Fibroblast of skin of right biceps (primary cell): ENCODE measurements at regions not wholly inside any gene's neighbourhood (a gene's known extent, or its start where the extent isn't known, plus 50 kb on each side); places are given as distances from the start of the nearest gene placed in this dataset.
"Not testable (repeated sequence)": the region's sequence is repeated elsewhere in the genome, so short reads cannot be mapped to it uniquely, and the experiment has no call there.

Source experiments
- DNase-seq: peaks from one replicate; pipeline ENCODE4 v3.0.0-alpha.2; 2013

DNA sequence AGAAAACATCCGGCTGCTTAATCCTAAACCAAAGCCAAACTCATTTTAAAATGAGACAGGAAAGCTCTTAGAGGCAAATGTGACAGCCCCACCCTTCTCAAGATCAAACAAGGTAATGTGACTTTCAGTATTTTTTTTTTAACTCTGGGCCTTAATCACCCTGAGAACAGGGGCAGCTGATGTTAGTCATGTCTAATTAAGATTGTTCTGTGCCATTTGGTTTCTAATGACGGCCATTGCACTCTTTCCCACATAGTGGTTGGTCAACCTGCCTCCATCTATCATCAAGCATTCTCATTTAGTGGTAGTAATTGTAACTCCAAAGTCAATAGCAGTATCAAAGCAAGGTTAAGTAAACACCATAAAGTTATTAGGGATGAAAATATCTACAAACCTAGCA, 191.6 kb upstream of the EXOC2 start:
- no peak for DNase-seq

DNA sequence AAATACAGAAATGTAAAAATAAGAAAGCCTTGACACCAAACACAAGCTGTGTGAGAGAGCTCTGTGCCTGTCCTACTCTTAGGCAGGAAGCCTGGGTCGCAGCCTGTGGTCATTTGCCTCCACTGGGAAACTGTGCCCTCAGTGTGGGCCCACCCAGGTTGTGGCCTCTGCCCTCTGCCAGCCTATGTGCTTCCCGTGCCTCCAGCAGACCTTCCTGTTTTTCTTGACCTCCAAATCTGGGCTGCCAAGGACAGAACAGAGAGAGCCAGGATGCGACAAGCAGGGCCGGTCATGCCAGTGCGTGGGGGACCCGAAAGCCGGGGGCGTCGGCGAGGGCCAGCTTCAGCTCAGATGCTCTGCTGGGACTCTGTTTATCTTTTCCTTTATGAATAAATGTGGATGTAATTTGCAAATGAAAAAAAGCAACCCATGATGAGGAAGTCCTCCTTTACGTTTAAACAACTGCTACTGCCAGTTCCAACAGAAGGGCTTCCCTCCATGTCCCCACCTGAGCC, 189.2 kb upstream of the EXOC2 start:
- DNase-seq, result no peak

DNA sequence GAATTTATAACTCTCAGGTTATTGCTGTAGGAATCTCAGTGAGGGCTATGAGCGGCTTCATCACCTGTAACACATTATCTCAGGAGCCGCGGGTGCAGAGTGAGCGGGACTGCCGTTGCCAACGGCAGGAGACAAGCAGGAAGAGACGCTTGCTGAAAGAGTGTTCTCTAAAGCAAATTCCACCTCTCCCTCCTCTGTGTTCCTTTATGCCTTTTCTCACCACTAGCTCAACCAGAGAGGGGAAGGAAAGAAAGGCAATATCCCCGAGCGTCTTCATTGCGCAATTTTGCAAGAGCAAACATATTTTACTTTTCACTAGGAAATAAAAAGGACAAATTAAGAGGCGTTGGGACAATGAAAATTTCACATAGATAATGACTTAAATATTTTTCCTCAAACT, 185.2 kb upstream of the EXOC2 start:
- DNase-seq, result no peak

DNA sequence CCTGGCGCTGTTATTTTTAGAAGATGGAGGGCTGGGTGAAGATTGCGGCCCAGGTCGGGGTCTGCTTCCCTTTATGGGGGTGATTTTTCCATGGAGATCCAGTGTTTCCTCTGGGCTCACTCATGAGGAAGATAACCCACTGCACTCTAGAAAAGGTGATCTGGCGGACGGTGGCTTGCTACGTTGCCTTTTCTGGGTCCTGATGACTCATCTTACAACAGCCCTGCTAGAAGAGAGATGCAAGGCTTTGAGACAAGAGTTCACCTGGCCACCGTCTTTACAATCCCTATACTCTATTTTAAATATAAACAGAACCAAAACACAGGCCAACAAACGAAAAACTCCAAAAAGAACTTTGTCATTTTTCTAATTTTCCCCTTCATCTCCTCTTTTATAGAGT, 182.1 kb upstream of the EXOC2 start:
- no peak for DNase-seq

DNA sequence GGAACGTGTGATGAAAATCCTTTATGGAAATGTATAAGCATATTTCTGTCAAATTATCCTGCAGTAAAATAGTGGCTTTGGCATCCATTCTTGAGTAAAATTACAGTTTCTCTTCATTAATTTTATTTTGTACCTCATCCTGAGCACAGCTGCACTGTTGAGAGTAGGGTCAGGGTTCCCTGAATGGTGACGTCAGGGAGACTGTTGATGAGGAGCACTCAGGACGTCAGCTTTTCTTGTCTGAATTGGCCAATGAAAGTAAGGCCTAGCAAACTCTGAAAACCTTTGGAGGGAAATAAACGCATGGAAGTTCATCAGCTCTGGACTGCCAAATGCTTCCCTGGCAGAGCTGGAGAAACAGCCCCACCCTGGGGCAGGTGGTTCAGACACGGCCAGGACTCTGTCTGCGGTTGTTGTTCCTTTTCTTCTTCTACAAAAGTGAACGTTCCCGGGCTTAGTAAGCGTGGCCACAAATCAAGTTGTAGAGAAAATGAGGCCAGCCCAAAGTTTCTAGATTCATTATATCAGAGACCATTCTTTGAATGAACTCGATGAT, 179.7 kb upstream of the EXOC2 start:
- no peak for DNase-seq

DNA sequence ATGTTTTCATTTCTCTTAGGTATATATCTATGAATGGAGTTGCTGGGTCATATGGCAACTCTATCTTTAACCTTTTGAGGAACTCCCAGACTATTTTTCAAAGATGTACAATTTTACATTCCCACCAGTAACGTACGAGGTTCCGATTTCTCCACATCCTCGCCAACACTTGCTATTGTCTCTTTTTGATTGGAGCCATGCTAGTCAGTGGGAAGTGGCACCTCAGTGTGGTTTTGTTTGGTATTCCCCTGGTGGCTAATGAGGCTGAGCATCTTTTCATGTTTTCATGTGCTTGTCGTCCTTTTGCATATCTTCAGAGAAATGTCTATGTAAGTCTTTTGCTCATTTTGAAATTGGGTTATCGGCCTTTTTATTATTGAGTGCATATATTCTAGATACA, 178.6 kb upstream of the EXOC2 start:
- no peak for DNase-seq

DNA sequence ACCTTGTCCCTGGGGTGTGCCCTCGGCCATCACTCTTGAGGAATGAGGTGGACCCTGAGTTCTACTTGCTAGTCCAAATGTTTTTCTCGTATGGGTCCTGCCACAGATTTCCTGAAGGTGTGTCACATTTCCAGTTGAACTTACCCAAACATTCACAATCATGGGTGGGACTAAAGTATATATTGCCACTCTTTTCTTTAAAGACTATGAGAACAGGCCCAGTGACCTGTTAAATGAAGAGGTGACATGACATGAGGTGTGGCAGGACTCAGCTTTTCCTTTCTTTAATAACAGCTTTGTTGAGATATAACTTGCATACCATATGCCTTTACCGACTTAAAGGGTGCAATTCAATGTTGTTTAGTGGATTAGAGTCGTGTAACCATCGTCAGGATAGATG, 177.2 kb upstream of the EXOC2 start:
- DNase-seq, result no peak

DNA sequence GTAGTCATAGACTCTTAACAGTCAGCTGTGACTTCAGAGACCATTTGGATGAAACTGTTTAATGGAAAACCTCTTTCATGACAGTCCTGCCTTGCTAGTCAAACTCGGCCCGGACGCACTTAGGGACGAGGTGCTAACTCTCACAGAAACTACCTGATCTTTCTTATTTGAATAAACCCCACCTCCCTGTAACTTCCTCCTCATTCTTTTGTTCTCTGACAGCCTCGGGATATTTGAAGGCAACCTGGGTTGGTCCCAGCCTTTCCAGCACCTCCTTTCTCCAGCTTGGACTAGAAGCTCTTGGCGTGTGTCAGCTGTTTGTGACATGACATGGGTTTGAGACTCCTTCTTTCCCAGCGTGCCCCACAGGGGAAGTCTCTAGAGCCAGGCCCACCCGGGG, 175.3 kb upstream of the EXOC2 start:
- DNase-seq, result no peak

DNA sequence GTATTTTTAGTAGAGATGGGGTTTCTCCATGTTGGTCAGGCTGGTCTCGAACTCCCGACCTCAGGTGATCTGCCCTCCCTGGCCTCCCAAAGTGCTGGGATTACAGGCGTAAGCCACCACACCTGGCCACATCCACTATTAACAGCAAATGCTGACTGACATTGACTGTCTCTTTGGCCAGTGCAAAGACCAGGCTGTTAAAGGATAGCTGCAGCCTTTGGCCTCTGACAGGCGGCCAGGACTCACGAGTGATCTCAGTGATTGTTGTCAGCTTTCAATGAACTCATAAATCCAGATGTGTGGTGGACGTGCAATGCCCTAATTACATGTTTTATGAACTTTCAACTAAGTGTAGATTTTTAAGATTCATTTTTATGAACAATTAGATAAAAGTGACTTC, 174.4 kb upstream of the EXOC2 start:
- no peak for DNase-seq

DNA sequence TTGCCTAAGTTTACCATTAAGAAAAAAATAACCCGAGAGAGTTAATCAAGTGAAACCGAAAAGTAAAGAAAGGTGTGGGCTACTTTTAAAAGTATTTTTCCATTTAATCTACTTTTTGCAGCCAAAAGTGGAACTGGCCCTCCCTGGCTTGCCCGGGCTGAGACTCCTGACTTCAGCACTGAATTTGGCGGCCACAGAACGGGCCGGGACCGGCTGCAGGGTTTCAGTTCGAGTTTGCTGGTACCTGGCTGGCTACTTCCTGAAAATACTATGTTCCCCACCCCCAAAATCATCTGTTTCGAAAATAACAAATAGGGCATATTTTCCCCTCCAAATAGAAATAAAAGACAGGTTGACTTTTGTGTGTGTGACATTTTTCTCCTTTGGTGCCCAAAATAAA, 173.4 kb upstream of the EXOC2 start:
- no peak for DNase-seq

DNA sequence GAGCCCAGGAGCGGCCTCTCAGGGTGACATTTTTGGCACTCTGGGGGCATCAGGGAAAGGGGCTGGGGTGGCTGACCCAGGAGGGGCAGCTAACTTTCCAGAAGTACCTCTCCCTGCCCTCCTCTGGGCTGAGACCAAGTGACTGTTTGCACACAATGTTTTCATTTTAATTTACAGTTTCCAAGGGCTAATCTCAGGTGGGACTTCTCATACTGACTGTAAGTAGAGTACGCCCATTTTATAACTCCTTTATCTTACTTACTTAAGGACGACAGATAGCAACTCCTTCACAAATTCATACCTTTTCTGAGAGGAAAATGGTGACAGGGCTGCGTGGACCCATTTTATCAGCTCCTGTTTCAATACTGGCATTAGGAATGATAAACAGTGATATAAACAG, 172.9 kb upstream of the EXOC2 start:
- DNase-seq, result no peak

DNA sequence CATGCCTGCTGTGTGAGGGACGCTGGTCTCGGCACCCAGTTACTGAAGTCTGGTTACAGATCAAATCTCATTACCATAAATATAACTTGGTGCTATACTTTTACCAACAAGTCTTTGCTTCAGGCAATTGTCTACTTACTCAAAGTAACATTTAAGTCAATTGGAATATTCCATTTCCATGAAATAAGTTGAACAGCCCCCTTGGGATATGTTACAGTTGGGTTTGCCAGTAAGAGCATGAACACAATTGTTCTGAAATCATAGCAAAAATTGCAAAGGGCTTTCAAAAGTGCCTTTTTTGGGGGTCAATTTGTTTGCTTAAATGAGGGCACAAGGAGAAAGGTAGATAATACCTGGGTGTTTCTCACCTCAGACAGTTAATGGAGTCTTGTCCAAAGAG, 170.9 kb upstream of the EXOC2 start:
- no peak for DNase-seq

DNA sequence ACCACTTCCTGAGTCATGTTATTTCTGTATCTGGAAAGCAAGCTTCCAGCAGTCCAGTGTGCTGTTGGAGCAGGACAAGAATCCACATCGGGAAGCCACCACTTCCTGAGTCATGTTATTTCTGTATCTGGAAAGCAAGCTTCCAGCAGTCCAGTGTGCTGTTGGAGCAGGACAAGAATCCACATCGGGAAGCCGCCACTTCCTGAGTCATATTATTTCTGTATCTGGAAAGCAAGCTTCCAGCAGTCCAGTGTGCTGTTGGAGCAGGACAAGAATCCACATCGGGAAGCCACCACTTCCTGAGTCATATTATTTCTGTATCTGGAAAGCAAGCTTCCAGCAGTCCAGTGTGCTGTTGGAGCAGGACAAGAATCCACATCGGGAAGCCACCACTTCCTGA, 170.2 kb upstream of the EXOC2 start:
- not testable (repeated sequence) for DNase-seq

DNA sequence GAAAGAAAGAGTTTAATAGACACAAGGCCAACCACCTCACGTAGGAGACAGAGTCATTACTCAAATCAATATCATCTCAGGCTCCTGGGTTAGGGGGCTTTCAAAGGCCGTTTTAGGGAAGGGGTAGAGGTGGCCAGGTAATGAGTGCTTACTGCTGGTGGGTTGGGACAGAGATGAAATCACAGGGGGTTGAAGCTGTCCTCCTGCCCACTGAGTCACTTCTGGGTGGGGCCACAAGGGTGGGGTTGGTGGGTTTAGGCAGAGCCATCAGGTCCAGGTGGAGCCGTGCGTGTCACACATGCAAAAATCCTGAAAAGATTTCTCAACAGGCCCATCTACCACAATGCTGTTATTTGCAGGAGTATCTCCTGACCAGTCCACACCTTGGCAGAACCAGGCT, 167.0 kb upstream of the EXOC2 start:
- DNase-seq, result no peak

DNA sequence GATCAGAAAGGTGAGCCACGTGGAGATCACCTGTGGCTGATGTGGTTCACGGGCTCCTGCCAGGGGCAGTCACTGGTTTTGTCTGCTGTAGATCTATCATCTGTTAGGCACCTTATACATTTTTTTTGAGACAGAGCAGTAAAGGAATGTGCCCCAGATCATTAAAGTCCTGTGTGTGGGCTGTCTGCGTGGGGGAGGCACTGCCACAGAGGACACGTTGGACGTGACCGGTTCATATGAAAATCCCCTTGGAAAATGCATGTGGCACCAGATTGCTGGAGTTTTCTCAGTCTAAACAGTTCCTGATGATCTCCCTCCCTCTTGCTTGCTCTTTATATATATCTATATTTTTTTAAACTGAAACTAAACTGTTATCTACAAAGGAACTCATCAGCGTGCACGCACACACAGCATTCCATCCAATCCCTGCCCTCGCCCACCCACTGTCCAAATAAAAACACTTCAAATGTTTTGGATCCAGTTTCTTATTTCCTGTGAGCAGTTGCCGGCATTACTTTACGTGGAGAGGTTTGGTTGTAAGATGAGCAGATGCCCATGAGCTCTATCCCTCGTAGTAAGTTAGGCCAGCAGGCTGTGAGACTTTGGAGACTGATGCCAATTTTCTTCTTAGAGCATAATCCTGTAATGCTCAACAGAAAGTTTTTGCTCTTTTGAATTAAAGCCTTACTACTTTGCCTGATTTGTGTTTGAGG, 161.6 kb upstream of the EXOC2 start:
- peak; percentile 2 for DNase-seq

DNA sequence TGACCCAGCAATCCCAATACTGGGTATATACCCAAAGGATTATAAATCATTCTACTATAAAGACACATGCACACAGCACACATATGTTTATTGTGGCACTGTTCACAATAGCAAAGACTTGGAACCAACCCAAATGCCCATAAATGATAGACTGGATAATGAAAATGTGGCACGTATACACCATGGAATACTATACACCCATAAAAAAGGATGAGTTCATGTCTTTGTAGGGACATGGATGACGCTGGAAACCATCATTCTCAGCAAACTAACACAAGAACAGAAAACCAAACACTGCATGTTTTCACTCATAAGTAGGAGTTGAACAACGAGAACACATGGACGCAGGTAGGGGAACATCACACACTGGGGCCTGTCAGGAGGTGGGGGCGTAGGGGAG, 159.3 kb upstream of the EXOC2 start:
- DNase-seq, result not testable (repeated sequence)

DNA sequence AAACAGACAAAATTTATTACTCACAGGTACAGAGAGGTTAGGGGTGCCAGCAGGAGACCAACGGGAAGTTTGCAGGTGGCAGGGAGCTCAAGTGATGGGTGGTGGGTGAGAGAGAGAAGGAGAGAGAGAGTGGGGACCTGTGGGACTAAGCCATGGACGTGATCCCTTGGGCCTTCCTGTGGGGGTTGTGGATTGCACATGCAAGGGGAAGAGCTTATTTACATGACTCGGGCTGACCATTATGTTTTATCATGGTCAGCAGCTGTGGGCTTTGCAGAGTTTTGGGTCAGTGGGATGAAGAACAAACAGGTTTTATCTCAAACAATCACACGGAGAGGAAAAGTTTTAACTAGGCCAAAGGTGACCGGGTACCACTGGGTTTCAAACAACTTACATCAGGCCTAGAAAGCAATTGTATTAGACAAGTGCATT, 156.2 kb upstream of the EXOC2 start:
- no peak for DNase-seq

DNA sequence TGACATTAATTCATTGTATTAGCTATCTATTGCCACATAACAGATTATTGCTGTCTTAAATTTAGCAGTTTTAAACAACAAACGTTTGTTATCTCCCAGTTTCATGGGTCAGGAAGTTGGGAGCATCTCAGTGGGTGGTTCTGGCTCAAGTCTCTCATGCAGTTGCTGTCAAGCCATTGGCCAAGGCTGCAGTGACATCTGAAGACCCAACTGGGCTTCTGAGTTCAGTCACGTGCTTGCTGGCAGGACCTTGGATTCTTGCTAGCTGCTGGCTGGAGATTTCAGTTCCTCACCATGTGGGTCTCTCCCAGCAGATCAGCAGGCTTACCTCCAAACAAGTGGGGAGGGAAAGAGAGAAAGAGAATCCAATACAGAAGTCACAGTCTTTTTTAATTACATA, 152.6 kb upstream of the EXOC2 start:
- DNase-seq, result no peak

DNA sequence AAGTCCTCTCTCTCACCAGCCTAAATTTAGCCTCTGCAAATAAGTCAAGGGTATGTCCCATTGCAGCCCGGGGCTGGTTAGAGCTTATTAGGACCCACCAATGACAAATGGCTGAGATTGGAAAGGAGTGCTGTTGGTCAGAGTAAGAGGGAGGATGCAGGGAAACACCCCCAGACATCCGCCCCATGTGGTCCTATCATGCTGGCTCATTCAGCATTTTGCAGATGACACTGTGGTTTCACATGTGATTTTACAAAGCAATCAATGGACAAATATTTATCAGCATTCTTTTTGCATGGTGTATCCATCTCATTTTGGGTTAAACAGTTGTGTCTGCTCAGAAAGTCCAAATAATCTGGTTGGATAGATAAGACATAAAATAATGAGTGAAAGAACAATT, 152.2 kb upstream of the EXOC2 start:
- no peak for DNase-seq

DNA sequence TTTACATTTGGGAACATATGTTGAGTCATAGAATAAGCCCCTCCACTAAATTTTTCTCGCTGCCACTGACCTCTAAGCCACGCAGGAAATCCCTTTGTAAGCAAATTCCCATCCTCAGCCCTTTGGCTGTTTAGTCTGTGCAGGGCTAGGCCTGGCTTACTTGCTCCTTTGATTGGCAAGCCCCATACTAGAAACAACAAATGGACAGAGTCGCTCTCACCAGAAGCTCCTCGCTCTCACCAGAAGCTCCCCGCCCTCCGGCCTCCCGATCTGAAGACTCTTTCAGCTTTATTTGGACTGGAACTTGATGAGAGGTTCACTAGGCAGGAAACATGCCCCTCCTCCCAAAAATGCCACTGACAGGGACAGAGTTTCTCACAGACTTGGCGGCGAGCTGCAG, 149.2 kb upstream of the EXOC2 start:
- no peak for DNase-seq

DNA sequence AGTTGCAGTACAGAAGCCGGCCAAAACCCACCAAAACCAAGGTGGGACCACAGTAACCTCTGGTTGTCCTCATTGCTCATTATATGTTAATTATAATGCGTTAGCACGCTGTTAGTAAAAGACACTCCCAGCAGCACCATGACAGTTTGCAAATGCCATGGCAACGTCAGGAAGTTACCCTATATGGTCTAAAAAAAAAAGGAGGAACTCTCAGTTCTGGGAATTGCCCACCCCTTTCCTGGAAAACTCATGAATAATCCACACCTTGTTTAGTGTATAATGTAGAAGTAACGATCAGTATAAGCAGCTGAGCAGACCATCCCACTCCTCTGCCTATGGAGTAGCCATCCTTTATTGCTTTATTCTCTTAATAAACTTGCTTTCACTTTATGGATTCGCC, 148.6 kb upstream of the EXOC2 start:
- DNase-seq, result no peak

DNA sequence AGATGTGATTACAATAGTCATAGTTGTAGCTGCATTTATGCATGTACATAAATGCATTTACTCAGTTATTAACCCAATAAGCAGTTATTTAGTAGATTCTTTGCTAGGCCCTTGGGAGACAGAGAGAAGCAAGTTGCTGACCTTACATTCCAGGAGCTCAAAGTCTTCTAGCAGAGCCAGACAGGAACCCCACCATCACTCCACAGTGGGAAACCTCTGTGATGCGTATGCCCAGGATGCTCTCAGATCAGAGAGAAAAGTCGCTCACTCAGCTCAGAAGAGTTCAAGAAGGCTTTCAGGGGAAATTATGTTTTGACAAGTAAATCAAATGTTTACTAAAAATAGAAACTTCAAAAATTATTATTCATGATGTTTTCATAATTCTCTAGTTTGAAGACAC, 146.3 kb upstream of the EXOC2 start:
- DNase-seq, result no peak

DNA sequence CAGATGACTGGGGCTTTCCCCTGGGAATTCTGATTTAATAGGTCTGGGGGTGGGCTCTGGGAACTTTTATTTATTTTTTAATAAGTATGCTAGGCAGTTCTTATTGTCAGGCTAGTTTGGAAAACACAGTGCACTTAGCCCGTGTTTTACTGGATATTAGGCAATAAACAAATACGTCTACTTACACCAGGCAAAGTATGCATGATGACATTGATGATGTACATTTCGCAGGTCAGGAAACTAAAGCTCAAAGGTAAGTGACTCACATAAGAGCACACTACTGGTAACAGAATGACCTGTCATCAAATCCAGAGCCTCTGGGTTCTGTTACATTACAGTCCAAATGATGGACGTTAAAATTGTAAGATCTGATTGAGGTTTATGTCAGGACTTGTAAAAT, 144.4 kb upstream of the EXOC2 start:
- DNase-seq, result no peak

DNA sequence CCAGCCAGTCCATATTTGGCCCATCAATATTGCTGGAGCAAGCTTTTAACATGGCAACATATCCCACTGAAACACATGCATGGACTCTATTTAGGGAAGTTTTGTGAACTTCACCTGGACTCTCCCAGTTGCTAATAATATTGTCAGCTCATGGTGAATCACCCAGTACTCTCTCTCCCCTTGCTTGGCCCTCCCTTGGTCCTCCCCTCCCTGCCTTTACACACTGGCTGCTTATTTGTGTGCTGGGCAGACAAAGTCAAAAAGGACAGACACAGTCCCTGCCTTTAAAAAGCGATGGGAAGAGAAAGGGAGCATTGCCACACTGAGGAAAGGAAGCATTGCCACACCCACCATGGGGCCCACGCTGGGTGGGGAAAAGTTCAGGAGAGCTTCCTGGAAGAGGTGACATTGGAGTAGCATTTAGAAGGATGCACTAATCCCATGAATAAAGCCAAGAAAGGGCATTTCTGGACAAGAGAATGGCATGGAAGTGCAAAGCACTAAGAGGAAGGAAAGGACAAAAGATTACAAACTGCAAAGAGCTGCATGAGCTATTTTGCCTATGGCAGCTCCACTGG, 143.4 kb upstream of the EXOC2 start:
- no peak for DNase-seq
